ENCODE measurements at regions not wholly inside any gene's neighbourhood (a gene's known extent, or its start where the extent isn't known, plus 50 kb on each side); places are given as distances from the start of the nearest gene placed in this dataset.

GRCh38 chr3:176692966-176693785 is 504.1 kb downstream of the TBL1XR1 start:
- Mint-ChIP-seq H3K27ac (no peak overlapping the region), H3K27me3 (ENCODE audit: low read depth) (no peaks in the 10 kb centered on the region), H3K36me3 (no peaks in the 10 kb centered on the region), H3K9me3 (no peaks in the 10 kb centered on the region), H3K4me1 (peaks cover 14% of the 10 kb centered on the region), H3K4me3 (no peak overlapping the region)
- DNase-seq (ENCODE audit: low spot score), result no peak
- POLR2A ChIA-PET, result no interaction called here
- no peak for ATAC-seq
- no peak for TF ChIP-seq ZNF263 (CRISPR knock-in tag; IDR thresholded peaks at IDR 0.05; ENCODE audit: low read depth)
- TF ChIP-seq ZNF671 (CRISPR knock-in tag; IDR thresholded peaks at IDR 0.05), result no peak
- TF ChIP-seq STAT6 (CRISPR knock-in tag; conservative IDR thresholded peaks at IDR 0.05; ENCODE audit: low read depth), result no peak
- TF ChIP-seq ZNF317 (CRISPR knock-in tag; IDR thresholded peaks at IDR 0.05; ENCODE audit: borderline replicate concordance, low read depth), result no peak
- TF ChIP-seq PREB (CRISPR knock-in tag; IDR thresholded peaks at IDR 0.05; ENCODE audit: borderline replicate concordance), result no peak
- CTCF ChIA-PET, result interaction anchor here (1.3 kb wide), 1 partner anchor 179 kb away, joined by 3 read pairs; no protein-coding TSS in a partner anchor

GRCh38 chr3:176692199-176692965 is 504.9 kb downstream of the TBL1XR1 start:
- DNase-seq (ENCODE audit: low spot score) (no peak), ATAC-seq (no peak)
- no peak overlapping the region for H3K27ac Mint-ChIP-seq
- TF ChIP-seq SMAD3 (CRISPR knock-in tag; IDR thresholded peaks at IDR 0.05; ENCODE audit: borderline replicate concordance) (no peak), TEAD4 (CRISPR knock-in tag; IDR thresholded peaks at IDR 0.05) (no peak), NFE2L1 (CRISPR knock-in tag; IDR thresholded peaks at IDR 0.05) (no peak), ETV6 (CRISPR knock-in tag; IDR thresholded peaks at IDR 0.05) (no peak), CDX4 (CRISPR knock-in tag; IDR thresholded peaks at IDR 0.05; ENCODE audit: borderline replicate concordance) (no peak), E2F5 (CRISPR knock-in tag; IDR thresholded peaks at IDR 0.05) (no peak), ZNF317 (CRISPR knock-in tag; IDR thresholded peaks at IDR 0.05; ENCODE audit: borderline replicate concordance, low read depth) (no peak), ZNF281 (CRISPR knock-in tag; IDR thresholded peaks at IDR 0.05) (no peak)
- POLR2A ChIA-PET, result no interaction called here
- no peaks in the 10 kb centered on the region for H3K9me3 Mint-ChIP-seq
- no peaks in the 10 kb centered on the region for H3K36me3 Mint-ChIP-seq
- H3K4me1 Mint-ChIP-seq, result peaks cover 10% of the 10 kb centered on the region
- H3K27me3 Mint-ChIP-seq (ENCODE audit: low read depth), result no peaks in the 10 kb centered on the region
- no peak overlapping the region for H3K4me3 Mint-ChIP-seq
- CTCF ChIA-PET, result interaction anchor here (1.3 kb wide), 1 partner anchor 178 kb away, joined by 3 read pairs; no protein-coding TSS in a partner anchor

All from WTC11 (cell line).